ENCODE measurements at regions not wholly inside any gene's neighbourhood (a gene's known extent, or its start where the extent isn't known, plus 50 kb on each side); places are given as distances from the start of the nearest gene placed in this dataset.

GRCh38 chr1:101431956-101432510, 195.2 kb downstream of the S1PR1 start:
- no peak for TF ChIP-seq CTCF (IDR thresholded peaks at IDR 0.05)
- TF ChIP-seq TCF7L2 (IDR thresholded peaks at IDR 0.05; ENCODE audit: low read depth, low read length), result no peak
- TF ChIP-seq POLR2AphosphoS5 (IDR thresholded peaks at IDR 0.05; ENCODE audit: low read depth, low read length), result no peak
- TF ChIP-seq SIN3A (IDR thresholded peaks at IDR 0.05; ENCODE audit: borderline replicate concordance, insufficient read depth, low read depth, low read length), result no peak

Data from Panc1 (cell line).